Fibroblast of skin of left biceps (primary cell): ENCODE measurements at regions not wholly inside any gene's neighbourhood (a gene's known extent, or its start where the extent isn't known, plus 50 kb on each side); places are given as distances from the start of the nearest gene placed in this dataset.

Experiments used
- DNase-seq, 2 experiments: peaks; one replicate each; pipeline ENCODE4 v3.0.0-alpha.2; 2013; ENCODE audit warnings: low read depth in 2 of 2

DNA sequence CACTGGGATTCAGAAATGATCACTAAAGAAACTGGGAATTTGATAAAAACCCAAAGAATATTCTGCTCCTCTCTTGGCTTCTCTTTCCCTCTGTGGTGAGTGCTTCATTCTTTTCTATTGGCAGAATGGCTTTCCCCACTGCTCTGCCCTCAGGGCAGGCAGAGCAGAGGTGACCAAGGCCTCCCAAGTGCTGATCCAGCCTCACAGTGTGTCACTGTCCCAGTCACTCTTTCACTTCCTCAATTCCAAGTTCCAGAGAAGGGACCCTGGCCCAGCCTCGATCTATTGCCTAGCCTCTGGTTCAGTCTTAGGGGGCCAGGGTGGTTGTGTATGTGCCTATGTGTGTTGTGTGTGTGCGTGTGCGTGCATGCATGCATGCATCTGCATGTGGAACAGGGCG is 180.6 kb upstream of the TMTC4 start:
- no peak for DNase-seq

GRCh38 chr13:100854006-100854405 is 179.4 kb upstream of the TMTC4 start:
- DNase-seq, result no peak

DNA sequence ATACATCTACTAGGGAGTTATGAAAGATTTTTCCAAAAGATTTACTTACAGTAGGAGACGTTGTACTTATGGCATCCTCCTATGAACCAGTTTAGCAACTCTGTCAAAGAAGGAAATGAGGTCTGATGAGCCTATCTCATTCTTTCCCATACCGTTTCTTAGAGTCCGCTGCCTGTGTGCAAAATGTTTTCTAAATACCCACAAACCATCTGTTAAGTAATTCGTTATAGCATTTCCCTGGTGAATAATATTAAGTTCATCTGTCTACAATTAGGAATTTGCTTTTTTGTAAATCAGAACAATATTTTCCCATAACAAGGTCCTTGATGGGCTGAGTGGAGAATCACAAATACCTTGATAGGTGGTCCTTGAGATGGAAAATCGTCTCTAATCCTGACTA is 178.8 kb upstream of the TMTC4 start:
- no peak for DNase-seq

GRCh38 chr13:100852146-100852545 is 177.6 kb upstream of the TMTC4 start:
- no peak for DNase-seq

DNA sequence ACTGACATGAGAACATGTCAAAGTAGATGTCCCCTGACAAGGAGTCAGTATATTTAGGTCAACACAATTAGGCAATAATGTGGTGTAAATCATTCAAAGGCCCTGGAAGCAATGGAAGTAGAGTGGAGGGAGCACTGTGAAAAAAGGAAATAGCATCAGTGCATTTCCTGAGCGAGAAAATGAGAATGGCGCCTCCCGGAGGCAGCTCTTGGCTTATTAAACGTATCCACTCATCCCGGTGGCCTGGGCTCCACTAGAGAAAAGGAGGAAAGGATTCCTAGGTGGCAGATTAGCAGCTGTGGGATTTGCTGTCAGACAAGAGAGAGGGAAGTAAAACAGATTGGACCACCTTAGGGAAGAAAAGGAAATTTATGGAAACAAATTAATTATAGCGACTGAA is 173.7 kb upstream of the TMTC4 start:
- no peak for DNase-seq

DNA sequence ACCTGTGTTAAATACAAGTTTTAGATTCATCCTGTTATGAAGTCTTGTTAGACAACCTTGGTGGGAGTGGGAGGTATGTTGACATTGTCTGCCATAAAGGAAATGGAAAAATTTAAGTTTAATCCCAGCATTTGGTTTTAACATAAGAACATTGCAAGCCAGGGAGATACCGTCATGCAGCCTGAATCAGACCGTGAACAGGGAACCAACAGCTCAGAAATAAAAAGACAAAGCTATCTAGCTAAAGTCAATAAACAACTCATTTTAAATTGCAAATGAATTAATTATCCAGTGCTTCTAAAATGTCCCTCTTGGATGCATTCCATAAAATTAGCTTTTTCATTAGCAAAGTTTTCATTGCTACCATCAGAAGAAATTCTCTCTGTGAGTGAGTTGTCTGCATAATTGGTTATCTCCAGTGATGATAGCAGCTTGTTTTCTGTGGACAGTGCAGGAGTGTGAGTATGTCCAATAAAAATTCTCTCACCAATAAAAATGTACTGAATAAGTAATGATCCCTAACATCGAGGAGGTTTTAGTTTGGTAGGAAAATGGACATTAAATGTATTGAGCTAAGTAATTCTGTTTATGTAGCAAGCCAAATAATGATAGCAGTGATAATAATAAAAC is 170.6 kb upstream of the TMTC4 start:
- no peak for DNase-seq

DNA sequence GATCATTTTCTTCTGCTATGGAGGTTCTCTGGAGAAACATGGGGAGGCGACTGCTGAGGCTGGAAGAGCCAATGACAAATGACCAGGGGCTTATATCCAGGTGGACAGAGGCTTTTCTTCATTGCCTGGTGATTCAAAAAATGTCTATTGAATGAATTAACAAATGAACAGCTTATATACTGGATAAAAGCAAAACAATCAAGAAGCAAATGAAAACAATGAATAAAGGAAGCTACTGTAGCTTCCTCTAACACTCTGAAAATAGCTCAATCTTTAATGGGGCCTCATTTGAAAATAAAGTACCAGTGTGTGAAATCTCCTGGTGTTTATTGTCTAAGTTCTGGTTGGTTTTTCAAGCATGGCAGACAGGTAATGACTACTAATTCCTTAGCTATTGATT is 167.5 kb upstream of the TMTC4 start:
- no peak for DNase-seq

DNA sequence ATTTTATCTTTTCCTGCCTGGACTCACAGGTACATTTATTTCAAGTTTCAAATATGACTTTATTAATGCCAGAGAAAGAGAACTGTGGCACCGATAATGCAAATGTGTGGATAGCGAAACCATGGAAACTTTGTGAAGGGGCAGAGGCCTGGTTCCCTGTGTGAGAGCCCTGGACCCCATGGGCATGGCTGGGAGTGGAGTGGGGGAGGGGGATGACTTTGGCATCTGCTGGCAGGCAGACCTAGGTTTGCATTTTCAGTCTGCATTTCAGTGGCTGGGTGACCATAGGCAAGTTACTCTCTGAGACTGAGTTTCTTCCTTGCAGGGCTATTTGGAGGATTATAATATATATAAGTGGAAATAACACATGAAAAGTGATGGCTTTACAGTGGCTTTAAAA is 163.8 kb upstream of the TMTC4 start:
- no peak for DNase-seq

GRCh38 chr13:100837631-100838030 is 163.0 kb upstream of the TMTC4 start:
- no peak for DNase-seq

GRCh38 chr13:100836711-100837110 is 162.1 kb upstream of the TMTC4 start:
- peak in 1 of 2 experiments; percentile 5 for DNase-seq

GRCh38 chr13:100835695-100836094 is 161.1 kb upstream of the TMTC4 start:
- no peak for DNase-seq

GRCh38 chr13:100833427-100833826 is 158.8 kb upstream of the TMTC4 start:
- no peak for DNase-seq

DNA sequence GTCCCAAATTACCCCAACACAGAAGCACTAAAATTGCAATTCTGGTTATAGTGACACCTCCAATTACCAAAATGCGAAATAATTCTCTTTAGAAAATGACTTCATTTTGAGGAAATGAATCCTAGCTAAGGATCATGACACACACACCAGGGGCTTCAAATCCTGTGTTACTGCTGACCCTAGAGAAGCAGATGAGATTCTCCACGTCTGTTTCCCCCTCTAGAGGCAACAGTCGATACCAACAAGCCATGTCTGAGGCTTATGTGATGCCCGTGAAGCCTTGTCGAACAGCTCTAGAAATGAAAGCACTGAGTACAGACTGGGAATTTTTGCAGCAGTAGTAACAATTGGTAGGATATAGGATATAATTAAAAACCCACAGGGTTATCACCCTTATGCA is 153.6 kb upstream of the TMTC4 start:
- DNase-seq, result no peak

DNA sequence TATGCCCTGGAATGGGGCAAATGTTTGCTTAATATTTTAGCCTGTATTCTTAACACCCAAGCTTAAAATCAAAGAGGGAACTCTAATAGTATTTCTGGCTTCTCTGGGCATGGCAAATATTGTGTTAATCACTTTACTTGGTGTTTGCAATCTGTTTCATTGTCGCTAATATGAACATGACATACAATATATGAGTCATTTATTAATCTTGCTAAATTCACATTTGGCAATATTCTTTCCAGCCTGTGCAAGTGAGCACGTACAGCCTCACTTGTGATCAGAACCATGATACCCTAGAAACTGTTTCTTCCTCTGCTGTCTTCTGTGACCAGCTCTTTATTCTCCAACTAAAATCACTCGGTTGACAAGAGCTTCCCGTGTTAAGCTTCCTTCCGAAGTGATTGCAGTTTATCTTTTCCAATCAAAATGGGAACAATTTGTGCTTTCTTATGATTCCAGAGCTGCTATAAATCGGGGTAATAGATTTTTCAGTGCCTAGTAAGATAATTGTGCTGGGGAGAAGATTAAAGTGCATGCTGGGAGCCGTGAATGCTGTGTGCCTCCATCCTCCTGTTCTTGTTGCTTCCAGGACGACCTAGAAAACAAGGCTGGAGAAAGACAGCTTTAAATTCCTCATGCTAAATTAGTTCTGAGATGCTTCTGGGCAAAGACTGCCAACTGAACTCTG is 153.0 kb upstream of the TMTC4 start:
- DNase-seq, result no peak

DNA sequence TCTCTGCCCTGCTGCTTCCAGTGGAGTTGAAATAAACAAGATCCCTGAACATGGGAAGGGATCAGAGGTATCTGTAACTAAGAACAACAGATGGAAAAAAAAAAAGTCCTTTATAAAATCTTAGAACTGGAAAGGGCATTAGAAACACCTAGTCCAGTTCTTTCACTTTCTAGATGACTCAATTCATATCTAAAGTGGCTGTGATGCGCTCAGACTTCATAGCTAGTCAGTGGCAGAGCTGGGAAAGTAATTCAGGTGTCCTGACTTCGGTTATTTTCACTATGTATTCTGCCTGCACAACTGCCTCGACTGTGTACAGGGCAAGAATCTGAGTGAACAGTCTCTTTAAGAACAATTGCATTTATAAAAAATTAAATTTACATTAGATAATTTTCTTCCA is 151.8 kb upstream of the TMTC4 start:
- no peak for DNase-seq

DNA sequence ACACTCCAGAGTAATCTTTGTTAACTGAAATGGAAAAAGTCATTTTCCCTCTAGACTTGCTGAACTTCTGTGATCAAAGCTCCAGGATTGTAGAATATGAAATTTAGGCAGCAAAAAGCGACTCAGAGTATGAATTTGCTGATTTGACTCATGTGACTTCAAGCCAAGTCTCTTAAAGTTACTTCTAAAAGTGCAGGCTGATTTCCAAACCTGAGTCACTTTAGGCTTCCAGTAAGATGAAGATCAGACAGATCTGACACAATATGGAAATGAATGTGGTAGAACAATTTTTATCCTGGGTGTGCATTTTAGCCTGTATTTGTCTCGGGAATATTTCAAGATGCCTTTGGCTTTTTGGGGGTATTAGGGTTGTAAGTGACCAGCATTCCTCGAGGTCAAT is 151.0 kb upstream of the TMTC4 start:
- DNase-seq, result peak; percentile 25 to 26

DNA sequence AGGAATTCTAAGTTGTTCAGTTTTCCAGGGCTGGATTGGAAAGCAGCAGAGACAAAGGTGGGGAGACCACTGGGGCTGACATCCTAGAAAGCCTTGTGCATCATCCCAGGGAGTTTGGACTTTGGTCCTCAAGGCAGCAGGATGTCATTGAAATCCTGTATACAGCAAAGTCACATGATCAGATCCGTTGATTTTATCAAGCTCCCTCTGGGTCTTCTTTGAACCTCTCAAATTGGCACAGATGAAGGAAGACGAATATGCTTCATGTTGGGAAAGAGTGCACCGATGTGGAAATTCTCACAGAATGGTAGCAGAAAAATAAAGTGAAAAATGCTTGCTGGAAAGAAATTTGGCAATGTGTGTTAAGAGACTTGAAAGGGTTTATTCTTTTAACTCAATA is 149.8 kb upstream of the TMTC4 start:
- DNase-seq, result no peak

DNA sequence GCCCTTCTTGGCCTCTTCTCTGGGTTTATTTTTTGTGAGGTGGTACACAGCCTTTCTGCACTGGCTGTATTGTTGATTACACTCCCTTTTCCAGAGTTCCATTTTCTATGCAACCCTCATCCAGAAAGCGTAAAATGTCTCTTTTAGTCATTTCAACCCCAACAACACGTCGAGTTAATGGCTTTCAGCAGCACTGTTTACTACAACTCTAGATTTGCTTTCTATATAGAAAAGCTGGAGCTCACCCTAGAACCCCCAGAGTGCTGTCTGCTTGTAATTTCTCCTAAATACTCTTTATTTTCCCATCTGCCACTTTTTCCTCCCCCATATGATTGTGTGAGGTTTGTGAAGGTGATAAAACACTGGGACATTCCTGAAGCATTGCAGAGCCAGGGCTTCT is 148.9 kb upstream of the TMTC4 start:
- DNase-seq, result no peak

GRCh38 chr13:100822871-100823443 is 148.4 kb upstream of the TMTC4 start:
- DNase-seq, result no peak

DNA sequence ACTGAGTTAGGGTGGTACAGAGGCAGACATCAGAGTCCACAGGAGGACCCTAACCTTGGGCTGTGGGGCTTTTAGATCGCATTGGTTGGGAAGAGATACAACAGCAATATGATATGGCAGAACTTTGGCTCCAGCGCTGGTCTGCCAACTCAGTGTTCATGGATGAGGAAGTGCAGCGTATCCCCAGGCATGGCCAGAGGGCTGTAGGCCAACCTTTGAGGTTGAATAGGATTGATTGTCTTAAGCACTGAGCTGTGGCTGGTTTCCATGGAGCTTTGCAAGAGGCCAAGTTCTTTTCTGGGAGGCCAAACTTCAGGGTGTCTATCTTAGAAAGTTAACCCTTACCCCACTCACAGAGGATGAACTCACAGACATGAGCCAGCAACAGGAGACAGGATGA is 144.1 kb upstream of the TMTC4 start:
- no peak for DNase-seq

GRCh38 chr13:100817928-100818327 is 143.3 kb upstream of the TMTC4 start:
- DNase-seq, result no peak

DNA sequence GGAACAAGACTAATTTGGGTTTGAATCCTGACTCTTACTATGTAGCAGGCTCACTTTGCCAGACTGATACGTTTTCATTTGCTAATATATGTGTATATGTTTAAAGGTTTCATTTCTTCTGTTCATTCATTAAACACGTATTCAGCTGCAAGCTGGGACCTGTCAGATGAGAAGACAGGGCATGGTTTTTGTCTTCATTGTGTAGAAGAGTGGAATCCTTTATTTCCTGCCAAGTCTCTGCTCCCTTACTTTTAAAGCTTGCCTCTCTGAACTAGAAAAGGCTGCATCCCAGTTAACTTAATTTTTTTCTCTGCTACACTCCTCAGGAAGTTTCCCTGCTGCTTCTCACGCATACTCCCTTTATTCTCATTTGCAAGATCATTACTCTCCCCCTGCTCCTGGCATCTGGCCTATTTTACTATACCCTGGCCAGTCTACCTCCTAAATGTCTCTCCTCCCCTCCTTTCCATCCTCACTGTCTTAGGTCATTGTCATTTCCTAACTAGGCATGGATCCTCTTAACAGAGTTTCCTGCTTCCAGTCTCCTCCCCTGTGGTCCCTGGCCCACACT is 141.0 kb upstream of the TMTC4 start:
- DNase-seq, result no peak

DNA sequence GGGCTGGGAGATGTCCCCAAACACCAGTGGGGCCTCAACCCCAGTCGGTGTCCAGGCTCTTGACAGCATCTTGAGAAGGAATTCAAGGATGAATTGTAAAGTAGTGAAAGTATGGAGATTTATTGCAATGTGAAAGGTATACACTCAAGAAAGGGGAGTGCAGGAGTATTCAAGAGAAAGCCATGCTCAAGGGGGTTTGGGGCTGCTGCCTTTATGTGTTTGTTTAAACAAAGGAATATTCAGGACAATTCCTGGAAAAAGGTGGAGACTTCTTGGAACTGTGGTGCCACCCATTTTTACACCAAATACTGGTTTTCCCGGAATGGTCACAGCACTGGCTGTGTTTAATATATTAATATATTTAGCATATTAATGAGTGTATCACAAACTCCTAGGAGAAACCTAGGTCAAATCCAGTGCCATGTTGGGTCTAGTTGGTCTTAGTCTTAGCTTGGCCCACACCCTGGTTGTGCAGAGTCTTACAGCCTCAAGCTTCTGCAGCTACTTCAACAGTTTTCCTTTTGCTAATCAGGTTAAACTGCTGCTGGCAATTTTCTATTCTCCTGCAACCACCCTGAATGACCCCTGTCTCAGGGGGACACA is 138.5 kb upstream of the TMTC4 start:
- no peak for DNase-seq
